GM18870 (cell line): ENCODE measurements at regions not wholly inside any gene's neighbourhood (a gene's known extent, or its start where the extent isn't known, plus 50 kb on each side); places are given as distances from the start of the nearest gene placed in this dataset.
"Not testable (repeated sequence)": the region's sequence is repeated elsewhere in the genome, so short reads cannot be mapped to it uniquely, and the experiment has no call there.

Experiments
- ATAC-seq: cut with Tn5 transposase; IDR thresholded peaks from one replicate; pipeline ENCODE4 v1.9.1; 2021; ENCODE audit warnings: moderate library complexity; ENCODE audit not compliant: unreplicated experiment

GRCh38 chr6:66578362-66578761 lies 871.3 kb upstream of the EYS start:
- no peak for ATAC-seq

GRCh38 chr6:66568271-66568670 lies 861.2 kb upstream of the EYS start:
- no peak for ATAC-seq

GRCh38 chr6:66561479-66561878 lies 854.5 kb upstream of the EYS start:
- no peak for ATAC-seq

- ATAC-seq = no peak
These were observed 851.2 kb upstream of the EYS start for GRCh38 chr6:66558189-66558588.

- no peak for ATAC-seq
These were observed 849.9 kb upstream of the EYS start for GRCh38 chr6:66556936-66557335.

- ATAC-seq = no peak
These were observed 848.1 kb upstream of the EYS start for GRCh38 chr6:66555082-66555481.

GRCh38 chr6:66553441-66553840 lies 846.4 kb upstream of the EYS start:
- ATAC-seq = no peak

GRCh38 chr6:66538551-66539135 lies 831.6 kb upstream of the EYS start:
- ATAC-seq = no peak

GRCh38 chr6:66533921-66534404 lies 826.9 kb upstream of the EYS start:
- no peak for ATAC-seq

- no peak for ATAC-seq
These were observed 819.0 kb upstream of the EYS start for GRCh38 chr6:66526061-66526460.

GRCh38 chr6:66522864-66523263 lies 815.8 kb upstream of the EYS start:
- ATAC-seq = no peak

- no peak for ATAC-seq
These were observed 809.4 kb upstream of the EYS start for GRCh38 chr6:66516377-66516776.

GRCh38 chr6:66508433-66508832 lies 801.4 kb upstream of the EYS start:
- no peak for ATAC-seq

GRCh38 chr6:66499851-66500250 lies 792.8 kb upstream of the EYS start:
- ATAC-seq = no peak

GRCh38 chr6:66496659-66497058 lies 789.6 kb upstream of the EYS start:
- ATAC-seq = no peak

- ATAC-seq = not testable (repeated sequence)
These were observed 787.6 kb upstream of the EYS start for GRCh38 chr6:66494643-66495042.

- no peak for ATAC-seq
These were observed 782.4 kb upstream of the EYS start for GRCh38 chr6:66489269-66489987.

- ATAC-seq = no peak
These were observed 774.2 kb upstream of the EYS start for GRCh38 chr6:66481216-66481615.

- no peak for ATAC-seq
These were observed 771.7 kb upstream of the EYS start for GRCh38 chr6:66478705-66479104.

GRCh38 chr6:66435321-66435720 lies 728.3 kb upstream of the EYS start:
- no peak for ATAC-seq

- no peak for ATAC-seq
These were observed 722.2 kb upstream of the EYS start for GRCh38 chr6:66429210-66429609.

- ATAC-seq = no peak
These were observed 716.0 kb upstream of the EYS start for GRCh38 chr6:66423047-66423446.

GRCh38 chr6:66421570-66421969 lies 714.5 kb upstream of the EYS start:
- no peak for ATAC-seq
